SK-N-MC (cell line): ENCODE measurements at regions not wholly inside any gene's neighbourhood (a gene's known extent, or its start where the extent isn't known, plus 50 kb on each side); places are given as distances from the start of the nearest gene placed in this dataset.

Experiments used
- EZH2 ChIP-seq: fragments of 200-600 bp; sonication (generic); IDR thresholded peaks from one replicate; pipeline ENCODE4 v1.6.1; 2017; ENCODE audit warnings: antibody characterized with exemption
- FOXP2 ChIP-seq: optimal IDR thresholded peaks from 2 replicates; pipeline ENCODE3; 2011; ENCODE audit warnings: mild to moderate bottlenecking, moderate library complexity; ENCODE audit not compliant: insufficient read depth; ENCODE audit errors: extremely low read length, control extremely low read depth
- POLR2AphosphoS5 ChIP-seq: IDR thresholded peaks from 2 replicates; pipeline ENCODE4 v1.6.1; 2012; ENCODE audit warnings: mild to moderate bottlenecking, low read depth, low read length, borderline replicate concordance

GRCh38 chr7:10455936-10456335 is 517.7 kb upstream of the PHF14 start:
- TF ChIP-seq POLR2AphosphoS5 (no peak), FOXP2 (no peak), EZH2 (no peak)
